Fibroblast of skin of back (primary cell): ENCODE measurements at regions not wholly inside any gene's neighbourhood (a gene's known extent, or its start where the extent isn't known, plus 50 kb on each side); places are given as distances from the start of the nearest gene placed in this dataset.
"Not testable (repeated sequence)": the region's sequence is repeated elsewhere in the genome, so short reads cannot be mapped to it uniquely, and the experiment has no call there.

Experiments used
- DNase-seq: peaks from one replicate; pipeline ENCODE4 v3.0.0-alpha.2; 2013

GRCh38 chr2:185393091-185393490 is 345.5 kb upstream of the FSIP2 start:
- no peak for DNase-seq

DNA sequence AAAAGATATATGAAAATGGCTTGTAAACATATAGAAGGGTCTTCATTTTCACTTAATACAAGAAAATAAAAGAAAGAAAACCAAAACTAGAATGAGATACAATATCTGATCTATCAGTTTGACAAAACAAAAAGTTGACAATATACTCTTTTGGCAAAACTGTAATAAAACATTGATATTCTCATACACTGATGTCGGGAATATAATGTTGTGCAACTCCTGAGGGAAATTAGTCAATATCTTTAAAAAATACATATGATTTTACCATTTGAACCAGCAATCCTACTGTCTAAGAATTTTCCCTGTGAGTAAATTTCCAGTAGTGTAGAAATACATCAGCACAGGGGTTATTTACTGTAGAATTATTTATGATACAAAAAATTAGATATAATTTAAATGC is 336.1 kb upstream of the FSIP2 start:
- no peak for DNase-seq

DNA sequence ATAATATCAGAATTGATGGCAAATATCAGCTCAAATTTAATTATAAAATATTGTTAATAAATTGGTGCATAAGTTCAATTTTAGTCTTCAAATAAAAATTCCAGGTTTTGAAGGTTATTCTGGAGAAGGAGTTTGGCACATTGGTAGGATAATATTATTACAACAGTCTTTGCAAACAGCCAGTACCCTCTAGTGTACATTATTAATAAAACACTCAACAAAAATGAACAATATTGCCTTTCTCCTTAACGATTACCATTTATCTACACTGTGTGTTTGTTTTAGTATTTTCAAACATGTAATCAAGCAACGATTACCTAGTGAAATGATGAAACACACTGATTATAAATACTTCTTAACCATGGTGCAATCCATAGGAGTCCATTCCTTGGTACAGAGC is 334.0 kb upstream of the FSIP2 start:
- no peak for DNase-seq

- DNase-seq, result no peak
These were observed 321.5 kb upstream of the FSIP2 start for GRCh38 chr2:185417111-185417510.

DNA sequence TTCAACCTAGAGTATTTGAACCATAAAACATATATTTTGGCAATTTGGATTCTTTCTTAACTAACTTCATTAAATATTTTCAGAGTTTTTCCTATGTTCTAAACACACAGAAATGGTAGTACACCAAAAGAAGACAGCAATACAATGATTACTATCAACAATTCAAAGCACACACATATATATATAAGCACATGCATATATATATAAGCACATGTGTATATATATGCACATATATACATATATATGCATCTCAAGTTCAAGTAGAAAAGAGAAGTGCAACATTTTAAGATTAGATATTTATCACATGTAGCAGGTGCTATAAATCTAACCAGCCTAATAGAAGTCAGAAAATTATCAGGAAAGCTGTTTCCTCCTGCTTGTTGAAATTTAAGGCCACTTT is 320.9 kb upstream of the FSIP2 start:
- DNase-seq, result no peak

- not testable (repeated sequence) for DNase-seq
These were observed 313.5 kb upstream of the FSIP2 start for GRCh38 chr2:185424958-185425629.

- DNase-seq, result no peak
These were observed 310.6 kb upstream of the FSIP2 start for GRCh38 chr2:185428000-185428399.

DNA sequence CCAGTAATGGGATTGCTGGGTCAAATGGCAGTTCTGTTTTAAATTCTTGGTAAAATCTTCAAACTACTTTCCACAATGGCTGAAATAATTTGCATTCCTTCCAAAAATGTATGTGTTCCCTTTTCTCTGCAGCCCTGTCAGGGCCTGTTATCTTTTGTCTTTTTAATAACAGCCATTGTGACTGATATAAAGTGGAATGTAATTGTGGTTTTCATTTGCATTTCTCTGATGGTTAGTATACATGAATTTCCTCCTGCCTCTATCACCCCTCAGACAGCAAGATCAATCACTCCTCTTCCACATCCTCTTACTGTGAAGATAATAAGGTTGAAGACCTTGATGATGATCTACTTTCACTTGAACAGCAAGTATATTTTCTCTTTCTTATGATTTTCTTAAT is 304.8 kb upstream of the FSIP2 start:
- DNase-seq, result peak; percentile 72

GRCh38 chr2:185436787-185437372 is 301.7 kb upstream of the FSIP2 start:
- no peak for DNase-seq

- no peak for DNase-seq
These were observed 297.1 kb upstream of the FSIP2 start for GRCh38 chr2:185441486-185442005.

- DNase-seq, result peak; percentile 34
These were observed 282.1 kb upstream of the FSIP2 start for GRCh38 chr2:185456517-185456916.

DNA sequence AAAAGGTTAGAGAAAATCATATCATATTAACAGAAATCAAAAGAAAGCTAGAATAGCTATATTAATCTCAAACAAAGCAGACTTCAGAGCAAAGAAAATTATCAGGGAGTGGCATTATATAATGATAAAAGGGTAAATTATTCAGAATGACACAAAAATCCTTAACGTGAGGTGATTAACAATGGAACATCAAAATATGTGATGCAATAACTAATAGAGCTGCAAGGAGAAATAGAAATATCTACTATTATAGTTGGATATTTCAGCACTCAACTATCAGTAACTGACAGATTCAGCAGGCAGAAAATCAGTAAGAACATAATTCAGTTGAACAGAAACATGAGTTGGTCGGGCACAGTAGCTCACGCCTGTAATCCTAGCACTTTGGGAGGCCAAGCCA is 275.1 kb upstream of the FSIP2 start:
- DNase-seq, result no peak

- DNase-seq, result no peak
These were observed 271.7 kb upstream of the FSIP2 start for GRCh38 chr2:185466915-185467314.

DNA sequence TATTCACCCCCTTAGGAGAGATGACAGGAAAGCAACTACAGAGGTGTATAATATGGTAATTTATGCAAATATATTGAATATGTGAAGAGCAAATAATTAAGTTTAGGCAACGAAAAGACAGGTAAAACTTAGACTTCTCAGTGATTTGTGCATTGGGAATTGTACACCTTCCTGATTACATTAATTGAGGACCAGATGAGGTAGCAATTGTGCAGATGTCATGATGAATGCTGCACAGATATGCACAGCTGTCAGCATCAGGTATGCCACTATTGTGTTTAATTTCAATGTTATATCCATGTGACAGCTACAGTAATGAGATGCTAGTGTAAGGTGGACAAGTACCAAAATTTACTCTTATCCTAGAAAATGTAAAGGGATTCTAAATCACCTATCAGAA is 267.2 kb upstream of the FSIP2 start:
- no peak for DNase-seq

DNA sequence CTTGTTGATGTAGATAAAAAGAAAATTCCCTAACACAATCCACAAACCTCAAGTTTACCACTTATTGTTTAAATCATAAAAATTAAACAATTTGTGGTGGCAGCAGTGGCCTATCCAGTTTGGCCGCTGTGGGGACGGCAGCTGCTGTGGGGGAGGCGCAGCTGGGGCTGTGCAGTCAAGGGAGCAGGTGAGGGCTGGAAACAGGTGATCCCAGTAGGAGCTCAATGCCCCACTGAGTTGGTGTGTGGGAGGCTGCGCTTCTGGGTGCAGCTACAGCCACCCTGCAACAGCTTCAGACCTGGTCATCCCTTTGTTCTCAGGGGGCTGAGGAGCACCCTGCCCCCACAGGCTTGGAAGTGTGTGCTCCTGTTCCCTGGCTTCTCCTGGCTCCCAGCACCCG is 266.0 kb upstream of the FSIP2 start:
- no peak for DNase-seq

DNA sequence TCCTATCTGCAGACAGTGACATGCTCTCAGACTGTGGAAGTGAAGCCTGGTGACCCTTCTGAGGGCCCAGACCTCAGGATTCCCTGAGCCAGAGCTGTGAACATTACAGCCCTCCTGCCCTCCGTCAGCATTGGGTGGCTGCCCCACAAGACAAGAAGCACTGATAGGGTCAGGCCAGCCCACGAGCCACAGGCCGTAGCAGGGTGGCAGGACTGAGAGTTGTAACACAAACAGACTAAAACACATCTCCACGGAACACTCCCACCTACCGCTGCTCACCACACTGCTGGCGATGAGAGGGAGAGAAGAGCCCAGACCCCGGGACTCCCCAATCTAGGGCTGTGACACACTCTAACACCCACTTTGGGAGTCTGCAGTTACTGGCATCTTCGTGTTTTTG is 264.8 kb upstream of the FSIP2 start:
- no peak for DNase-seq

GRCh38 chr2:185475914-185476313 is 262.7 kb upstream of the FSIP2 start:
- DNase-seq, result no peak

- no peak for DNase-seq
These were observed 261.2 kb upstream of the FSIP2 start for GRCh38 chr2:185477452-185477851.

DNA sequence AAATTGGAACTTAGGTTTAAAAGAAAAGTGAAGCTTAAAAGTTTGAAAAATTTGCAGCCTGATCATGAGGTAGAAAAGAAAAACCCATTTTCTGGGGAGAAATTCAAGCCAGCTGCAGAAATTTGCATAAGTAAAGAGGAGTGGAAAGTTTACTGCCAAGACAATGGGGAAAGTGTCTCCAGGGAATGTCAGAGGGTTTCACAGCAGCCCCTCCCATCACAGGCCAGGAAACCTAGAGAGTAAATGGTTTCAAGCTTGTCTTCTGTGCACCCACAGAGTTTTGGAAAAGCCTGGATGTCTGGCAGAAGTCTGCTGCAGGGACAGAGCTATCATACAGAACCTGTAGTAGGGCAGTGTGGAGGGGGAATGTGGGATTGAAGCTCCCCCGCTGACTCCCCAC is 254.0 kb upstream of the FSIP2 start:
- no peak for DNase-seq

- no peak for DNase-seq
These were observed 236.3 kb upstream of the FSIP2 start for GRCh38 chr2:185502351-185502750.

GRCh38 chr2:185507719-185508118 is 230.9 kb upstream of the FSIP2 start:
- DNase-seq, result no peak

DNA sequence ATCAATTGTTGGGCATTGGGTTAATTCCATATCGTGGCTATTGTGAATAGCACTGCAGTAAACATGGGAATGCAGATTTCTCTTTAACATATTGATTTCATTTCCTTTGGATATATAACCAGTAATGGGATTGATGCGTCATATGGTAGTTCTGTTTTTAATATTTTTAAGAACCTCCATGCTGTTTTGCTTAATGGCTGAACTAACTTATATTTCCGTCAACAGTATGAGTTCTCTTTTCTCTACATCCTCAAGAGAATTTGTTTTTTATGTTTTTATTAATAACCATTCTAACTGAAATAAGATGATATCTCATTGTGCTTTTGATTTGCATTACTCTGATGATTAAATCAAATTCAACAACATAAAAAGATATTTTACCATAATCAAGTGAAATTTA is 228.5 kb upstream of the FSIP2 start:
- no peak for DNase-seq

- no peak for DNase-seq
These were observed 226.7 kb upstream of the FSIP2 start for GRCh38 chr2:185511925-185512324.

GRCh38 chr2:185522472-185522871 is 216.1 kb upstream of the FSIP2 start:
- no peak for DNase-seq

- not testable (repeated sequence) for DNase-seq
These were observed 214.4 kb upstream of the FSIP2 start for GRCh38 chr2:185524242-185524641.
